ENCODE measurements at regions not wholly inside any gene's neighbourhood (a gene's known extent, or its start where the extent isn't known, plus 50 kb on each side); places are given as distances from the start of the nearest gene placed in this dataset.

DNA sequence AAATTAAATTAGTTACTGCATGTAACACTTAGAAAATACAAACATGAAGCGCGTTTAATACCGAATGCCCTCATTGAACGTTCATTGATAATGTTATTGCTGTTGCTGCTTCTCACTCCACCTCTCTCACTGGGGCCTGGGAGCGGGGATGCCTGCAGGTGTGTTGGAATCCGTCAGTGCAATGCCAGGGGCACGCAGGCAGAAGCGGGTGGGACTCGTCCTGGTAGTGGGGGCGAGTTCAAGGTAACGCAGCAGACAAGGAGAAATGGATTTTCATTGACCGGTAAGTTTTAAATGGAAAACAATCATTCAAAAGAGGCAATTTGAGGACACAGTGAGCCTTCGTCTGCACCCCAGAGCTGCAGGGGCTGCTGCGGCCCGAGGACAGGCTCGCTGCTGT is 71.2 kb upstream of the AFDN start:
- no peak for DNase-seq (ENCODE audit: low read depth)

DNA sequence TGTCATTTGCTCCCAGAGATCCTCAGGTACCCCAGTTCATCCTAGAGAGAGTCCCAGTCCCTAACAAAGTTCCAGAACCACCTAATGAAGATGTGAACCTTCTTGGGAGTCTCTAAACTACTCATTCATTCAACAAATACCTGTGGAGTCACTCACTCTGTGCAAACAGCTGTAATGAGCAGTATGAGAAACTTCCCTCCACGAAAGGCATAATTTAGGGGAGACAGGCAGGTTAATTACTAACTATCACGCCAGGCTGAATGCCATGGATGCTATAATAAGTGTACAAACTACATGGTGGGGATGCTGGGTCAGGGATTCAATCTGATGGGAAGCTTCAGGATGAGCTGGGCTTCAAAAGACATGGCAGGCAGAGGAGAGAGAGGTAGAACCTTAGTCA is 70.1 kb upstream of the AFDN start:
- no peak for DNase-seq (ENCODE audit: low read depth)

DNA sequence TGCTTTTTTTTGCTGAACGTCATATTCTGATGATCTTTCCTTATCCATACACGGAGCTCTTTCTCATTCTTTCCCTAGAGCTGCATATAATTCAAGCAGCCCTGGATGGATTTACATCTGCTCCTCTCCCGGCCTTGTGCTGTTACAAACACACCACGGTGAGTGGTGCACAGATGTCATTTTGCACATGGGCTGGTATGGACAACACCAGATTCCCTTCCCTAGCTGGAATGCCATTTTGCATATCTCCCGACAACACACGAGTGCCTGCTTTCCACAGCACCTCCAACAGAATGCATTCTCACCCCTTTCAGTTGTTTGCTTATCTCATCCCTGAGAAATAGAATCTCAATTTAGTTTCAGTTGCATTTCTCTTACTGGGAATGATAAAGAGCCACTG is 69.5 kb upstream of the AFDN start:
- DNase-seq (ENCODE audit: low read depth): no peak

- DNase-seq (ENCODE audit: low read depth): no peak
These were observed 68.9 kb upstream of the AFDN start for GRCh38 chr6:167757821-167758220.

DNA sequence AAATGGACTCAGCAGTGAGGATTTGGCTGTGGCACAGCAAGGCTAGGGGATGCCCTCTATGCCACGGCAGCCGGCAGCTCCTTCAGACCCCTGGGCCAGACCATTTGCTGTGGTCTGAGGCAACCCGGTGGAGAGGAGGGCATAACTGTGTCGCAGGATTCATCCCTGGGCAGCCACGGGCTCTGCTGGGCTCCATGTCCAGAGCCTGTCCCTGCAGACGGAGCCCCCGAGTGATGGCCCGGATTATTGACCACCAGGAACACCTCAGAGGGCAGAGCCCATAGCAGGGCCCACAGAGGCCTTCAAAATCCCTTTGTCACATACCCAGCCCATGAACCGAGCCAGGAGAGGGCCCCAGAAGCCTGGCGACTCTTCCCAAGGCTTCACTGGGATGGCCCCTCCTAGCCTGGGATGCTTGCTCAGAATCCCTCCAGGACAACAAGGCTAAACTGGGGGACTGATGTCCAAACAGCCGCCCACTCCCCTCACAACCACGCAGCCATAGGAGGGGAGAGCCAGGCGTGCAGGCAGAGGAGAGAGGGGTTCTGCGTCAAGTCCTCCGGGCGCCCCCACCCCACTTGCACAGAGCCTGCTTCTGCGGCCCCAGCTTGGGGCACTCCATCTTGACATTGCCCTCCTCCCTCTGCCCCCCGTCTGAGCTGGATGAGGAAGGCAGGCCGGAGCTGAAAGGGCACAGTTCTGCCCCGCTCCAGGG is 68.2 kb upstream of the AFDN start:
- no peak for DNase-seq (ENCODE audit: low read depth)

DNA sequence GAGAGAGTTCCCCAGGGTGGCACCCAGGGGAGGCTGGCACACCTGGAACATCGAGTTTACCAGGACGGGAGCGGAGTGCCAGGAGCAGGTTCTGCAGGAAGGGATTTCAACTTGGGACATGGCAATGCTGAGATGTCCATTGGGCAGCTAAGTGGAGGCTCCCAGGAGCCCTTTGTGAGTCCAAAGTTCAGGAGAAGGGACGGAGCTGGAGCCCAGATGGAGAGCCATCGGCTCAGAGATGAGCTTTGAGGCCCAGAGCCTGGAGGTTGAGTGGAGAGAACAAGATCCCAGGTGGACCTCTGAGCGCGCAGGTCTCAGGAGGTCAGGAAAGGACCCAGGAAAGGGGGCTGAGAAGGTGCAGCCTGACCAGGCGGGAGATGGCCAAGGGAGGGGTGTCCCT is 67.5 kb upstream of the AFDN start:
- no peak for DNase-seq (ENCODE audit: low read depth)

- DNase-seq (ENCODE audit: low read depth): no peak
These were observed 66.8 kb upstream of the AFDN start for GRCh38 chr6:167759912-167760311.

DNA sequence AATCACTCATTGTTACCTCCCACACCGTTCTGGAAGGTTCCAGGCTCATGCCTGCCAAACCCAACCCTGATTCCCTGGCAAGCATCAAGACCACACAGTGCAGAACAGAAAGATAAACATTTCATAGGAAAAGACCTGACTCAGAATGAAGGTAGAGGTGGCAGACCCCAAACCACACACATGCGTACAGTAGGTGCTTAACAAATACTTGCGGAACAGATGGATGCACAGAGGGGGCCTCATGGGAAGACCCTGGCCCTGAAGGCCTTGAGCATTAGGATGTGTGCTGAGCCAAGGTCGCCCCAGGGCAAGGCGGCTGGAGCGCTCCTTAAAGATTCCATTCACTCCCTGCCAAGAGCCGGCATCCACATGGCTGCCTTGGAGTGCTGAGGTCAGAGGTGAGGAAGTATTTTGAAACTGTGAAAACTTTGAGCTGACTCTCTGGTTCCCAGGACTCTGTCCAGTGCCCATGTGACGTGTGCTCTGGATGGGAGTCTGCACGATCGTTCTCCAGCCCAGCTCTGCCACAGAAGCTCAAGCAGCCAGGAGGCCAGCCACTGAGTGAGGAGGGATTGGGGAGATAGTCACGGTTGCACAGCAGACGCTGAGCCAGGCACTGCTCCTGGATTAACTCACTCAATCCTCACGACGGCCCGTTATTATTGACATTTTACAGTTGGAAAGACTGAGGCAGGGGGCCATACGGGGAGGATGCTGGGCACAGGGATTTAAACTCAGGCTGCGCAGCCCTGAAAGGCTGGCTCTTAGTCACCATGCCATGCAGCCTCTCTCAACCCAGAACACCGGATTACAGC is 65.5 kb upstream of the AFDN start:
- DNase-seq (ENCODE audit: low read depth): peak; percentile 9

DNA sequence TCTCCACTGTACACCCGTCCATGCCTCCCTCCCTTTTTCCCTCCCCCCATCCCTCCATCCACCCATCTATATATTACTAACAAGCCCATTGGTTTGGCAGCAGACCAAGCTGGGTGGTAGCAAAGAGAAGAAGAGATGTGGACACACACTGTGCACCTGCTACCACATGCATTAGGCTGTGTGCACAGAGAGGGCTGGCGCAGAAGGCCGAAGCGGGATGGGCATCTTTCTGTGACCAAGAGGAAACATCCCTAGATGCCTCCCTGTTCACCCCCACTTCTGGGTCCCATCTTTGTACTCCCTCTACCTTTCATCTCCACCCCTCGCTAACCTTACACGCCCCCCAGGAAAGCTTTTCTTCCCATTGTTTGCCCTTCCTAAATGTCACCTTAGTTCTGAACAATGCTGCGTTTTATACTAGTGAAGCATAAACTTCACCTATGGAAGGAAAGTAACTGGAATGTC is 64.9 kb upstream of the AFDN start:
- no peak for DNase-seq (ENCODE audit: low read depth)

- DNase-seq (ENCODE audit: low read depth): no peak
These were observed 64.3 kb upstream of the AFDN start for GRCh38 chr6:167762259-167762962.

DNA sequence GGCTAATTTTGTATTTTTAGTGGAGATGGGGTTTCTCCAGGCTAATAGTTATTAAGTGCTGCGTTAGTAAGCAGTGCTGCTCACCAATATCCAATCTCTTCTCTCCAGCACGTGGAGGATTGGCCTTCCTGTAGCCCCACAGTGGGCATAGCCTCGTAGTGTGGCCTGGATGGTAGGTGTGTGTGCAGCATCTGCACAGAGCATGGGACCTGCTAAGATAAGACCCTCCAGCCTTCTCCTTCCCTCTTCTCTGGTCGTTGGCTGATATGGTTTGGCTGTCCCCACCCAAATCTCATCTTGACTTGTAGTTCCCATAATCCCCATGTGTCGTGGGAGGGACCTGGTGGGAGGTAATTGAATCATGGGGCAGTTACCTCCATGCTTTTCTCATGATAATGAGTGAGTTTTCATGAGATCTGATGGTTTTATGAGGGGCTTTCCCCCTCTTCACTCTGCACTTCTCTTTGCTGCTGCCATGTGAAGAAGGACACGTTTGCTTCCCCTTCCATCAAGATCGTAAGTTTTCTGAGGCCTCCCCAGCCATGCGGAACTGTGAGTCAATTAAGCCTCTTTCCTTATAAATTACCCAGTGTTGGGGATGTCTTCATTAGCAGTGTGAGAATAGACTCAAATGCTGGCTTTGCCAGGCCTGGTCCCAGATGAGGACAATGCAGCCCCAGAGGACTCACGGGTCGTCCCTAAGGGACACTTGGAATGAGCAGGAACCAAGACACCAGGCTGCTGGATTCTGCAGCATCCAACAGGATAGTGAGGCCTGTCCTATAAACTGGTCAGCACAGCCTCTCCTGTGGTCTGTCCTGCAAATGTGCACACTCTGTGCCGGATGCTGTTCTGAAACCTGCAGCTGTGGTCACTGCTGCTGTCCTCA is 63.4 kb upstream of the AFDN start:
- DNase-seq (ENCODE audit: low read depth): no peak

GRCh38 chr6:167764215-167764614 is 62.5 kb upstream of the AFDN start:
- DNase-seq (ENCODE audit: low read depth): no peak

DNA sequence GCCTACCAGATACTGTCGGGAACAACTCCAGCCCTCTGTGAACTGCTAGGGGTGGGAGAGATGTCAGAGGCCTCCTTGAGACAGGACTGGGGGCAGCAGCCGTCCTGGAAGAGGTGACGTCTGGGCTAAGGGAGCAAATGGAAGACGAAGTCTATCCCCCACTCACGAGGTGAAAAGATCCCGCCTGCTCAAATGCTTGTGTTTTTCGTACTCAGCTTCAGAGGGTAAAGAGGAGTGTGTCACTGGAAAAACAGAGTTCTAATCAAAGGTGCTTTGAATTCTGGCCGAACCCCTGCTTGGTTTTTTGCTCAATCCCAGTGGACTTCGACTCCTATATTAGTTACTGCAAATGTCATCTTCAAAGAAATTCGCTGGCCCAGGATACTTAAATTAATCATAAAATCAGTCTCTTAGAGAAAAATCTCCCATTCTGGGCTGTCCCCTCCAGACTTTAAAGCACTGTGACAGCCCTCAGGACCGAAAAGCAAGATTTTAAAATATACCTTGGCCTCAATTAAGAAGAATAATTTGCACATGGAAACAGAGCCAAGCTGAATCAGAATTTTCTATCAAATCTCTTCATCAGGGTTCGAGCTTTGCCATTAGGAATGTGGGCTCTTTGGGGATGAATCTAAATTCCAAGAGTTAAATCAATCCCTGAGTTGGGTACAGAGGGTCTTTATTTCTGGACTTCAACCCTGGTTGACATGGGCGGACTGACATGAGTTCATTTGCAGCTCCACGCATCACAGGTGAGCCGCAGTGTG is 61.8 kb upstream of the AFDN start:
- DNase-seq (ENCODE audit: low read depth): no peak

DNA sequence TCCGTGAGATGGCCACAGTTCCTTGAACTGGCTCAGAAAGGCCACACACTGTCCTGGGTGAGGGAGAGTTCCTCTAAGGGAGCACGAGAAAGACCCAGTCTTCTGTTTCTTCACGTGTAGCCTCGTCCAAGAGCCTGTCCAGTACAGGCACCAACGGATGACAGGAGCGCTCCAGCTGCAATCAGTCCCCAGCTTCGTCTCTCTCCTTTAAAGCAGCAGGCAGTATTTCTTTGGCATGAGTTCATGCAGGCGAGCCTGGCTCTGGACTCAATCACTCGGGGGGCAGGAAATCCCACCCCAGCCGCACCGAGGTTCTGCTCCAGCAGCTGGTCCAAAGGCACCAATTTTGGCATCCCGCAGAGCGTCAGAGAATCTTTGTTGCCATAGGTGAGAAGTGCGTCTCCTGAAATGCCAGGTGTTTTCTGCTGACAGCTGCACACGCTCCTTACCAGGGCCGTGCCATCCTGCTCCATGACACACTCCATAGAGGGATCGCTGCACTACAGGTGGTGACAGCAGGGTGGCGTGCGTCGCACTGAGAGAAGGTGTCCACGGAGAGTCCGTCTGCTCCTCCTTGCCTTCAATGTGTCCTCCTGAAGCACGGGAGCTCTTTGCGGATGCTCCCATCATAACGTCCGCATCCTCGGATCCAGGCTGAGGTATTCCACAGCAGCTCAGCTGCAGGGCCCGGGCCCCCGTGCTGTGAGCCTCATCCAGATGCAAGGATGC is 59.6 kb upstream of the AFDN start:
- DNase-seq (ENCODE audit: low read depth): peak; percentile 4

DNA sequence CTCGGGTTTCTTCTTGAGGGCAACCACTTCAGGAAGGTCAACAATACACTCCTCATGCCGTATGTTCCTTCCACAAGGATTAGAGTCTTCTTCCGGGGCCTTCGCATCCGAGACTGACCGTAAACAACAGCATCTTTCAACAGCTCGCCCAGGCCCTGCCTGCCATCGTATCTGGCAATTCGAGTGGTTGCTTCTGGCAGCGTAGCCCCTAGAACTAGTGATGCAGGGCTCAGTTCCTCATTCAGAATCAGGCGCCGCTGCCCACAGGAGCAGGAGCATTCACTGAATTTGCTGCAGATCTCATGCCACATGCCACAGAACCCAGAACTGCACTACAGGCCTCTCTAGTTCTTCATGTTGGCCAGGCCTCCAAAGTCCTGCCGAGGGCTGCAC is 59.0 kb upstream of the AFDN start:
- DNase-seq (ENCODE audit: low read depth): no peak

DNA sequence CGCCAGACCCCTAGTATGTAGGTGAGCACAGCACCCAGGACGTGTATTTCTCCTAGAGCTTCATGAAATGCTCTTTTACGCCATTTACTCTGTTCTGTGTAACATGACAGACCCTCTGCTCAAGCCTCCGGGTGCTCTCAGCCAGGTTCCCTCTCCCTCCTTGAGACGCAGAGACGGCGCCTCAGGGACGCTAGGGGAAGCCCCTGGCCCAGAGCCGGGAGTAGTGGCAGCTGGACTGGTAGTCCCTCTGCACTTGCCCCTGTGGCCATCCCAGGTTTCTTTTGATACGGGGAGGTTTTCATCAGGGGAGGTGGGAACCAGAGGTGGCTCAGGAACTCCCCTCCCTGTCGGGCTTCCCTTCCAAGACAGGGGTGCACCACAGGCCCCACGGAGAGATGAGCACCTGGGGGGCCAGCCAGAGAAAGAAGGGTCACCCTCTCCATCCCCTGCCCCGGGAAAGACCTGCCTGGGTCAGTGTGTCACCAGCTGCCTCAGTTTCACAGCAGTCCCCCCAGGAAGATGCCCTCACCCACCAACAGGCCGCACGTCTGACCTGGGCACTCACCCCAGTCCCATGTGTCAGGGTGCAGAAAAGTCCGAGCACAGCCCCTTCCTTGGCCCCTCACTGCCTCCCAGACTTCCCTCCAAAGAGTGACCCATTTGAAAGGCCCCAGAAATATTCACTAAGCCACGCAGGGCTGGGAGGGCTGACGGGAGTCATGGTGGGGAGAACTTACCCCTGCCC is 58.1 kb upstream of the AFDN start:
- no peak for DNase-seq (ENCODE audit: low read depth)

GRCh38 chr6:167769408-167770190 is 57.1 kb upstream of the AFDN start:
- no peak for DNase-seq (ENCODE audit: low read depth)

GRCh38 chr6:167770291-167770955 is 56.3 kb upstream of the AFDN start:
- no peak for DNase-seq (ENCODE audit: low read depth)

Measured in Daoy (cell line).